Gastrocnemius medialis (tissue), 4 donors: ENCODE measurements at regions not wholly inside any gene's neighbourhood (a gene's known extent, or its start where the extent isn't known, plus 50 kb on each side); places are given as distances from the start of the nearest gene placed in this dataset.
"Not testable (repeated sequence)": the region's sequence is repeated elsewhere in the genome, so short reads cannot be mapped to it uniquely, and the experiment has no call there.

Source experiments
- ATAC-seq, 2 donors: fragments of 150-250 bp; one replicate each; pipeline ENCODE4 v1.9.1; 2016
- DNase-seq, 2 donors: peaks; one replicate each; pipeline ENCODE4 v3.0.0-alpha.2; 2019
- H3K27ac ChIP-seq, 4 donors: fragments of 200-600 bp; sonication (generic); 1 replicate in 1 of 4; 2 replicates in 3 of 4; pipeline ENCODE4 v1.5.1; 2016 to 2018; ENCODE audit warnings: mild to moderate bottlenecking in 2 of 4, moderate library complexity in 1 of 4
- H3K27me3 ChIP-seq, 3 donors: fragments of 200-600 bp; sonication (generic) in 2 of 3; 1 replicate in 1 of 3; 2 replicates in 2 of 3; pipeline versions ENCODE4 v1.5.1 to v1.6.0; 2016 to 2019; ENCODE audit warnings: mild to moderate bottlenecking in 1 of 3, moderate library complexity in 1 of 3
- H3K36me3 ChIP-seq, 2 donors: fragments of 200-600 bp; sonication (generic) in 1 of 2; one replicate each; pipeline ENCODE4 v1.5.1; 2017 to 2018
- H3K4me1 ChIP-seq, 2 donors: fragments of 200-600 bp; sonication (generic) in 1 of 2; one replicate each; pipeline ENCODE4 v1.5.1; 2016 to 2017; ENCODE audit warnings: mild to moderate bottlenecking in 2 of 2
- H3K4me3 ChIP-seq, 4 donors: fragments of 200-600 bp; sonication (generic) in 3 of 4; 1 replicate in 1 of 4; 2 replicates in 3 of 4; pipeline ENCODE4 v1.5.1; 2016 to 2019; ENCODE audit warnings: mild to moderate bottlenecking in 2 of 4
- H3K9me3 ChIP-seq, 3 donors: fragments of 200-600 bp; sonication (generic) in 2 of 3; 1 replicate in 1 of 3; 2 replicates in 2 of 3; pipeline ENCODE4 v1.5.1; 2016 to 2019
- POLR2A ChIP-seq, 2 donors: fragments of 450-650 bp; IDR thresholded peaks; one replicate each; pipeline ENCODE4 v1.6.1; 2017; ENCODE audit warnings: antibody characterized with exemption in 2 of 2, mild to moderate bottlenecking in 2 of 2, moderate library complexity in 2 of 2
- in situ Hi-C, 4 donors: fragments of 200-750 bp; cut with MboI; loops; one replicate each; pipeline versions ENCODE4 v1.15.0 to v1.8.0; 2017; ENCODE audit warnings: low sequenced_read_pairs in 4 of 4
- intact Hi-C: fragments of 100-400 bp; cut with DNase I; formaldehyde crosslinking; loops from one replicate; pipeline ENCODE4 v1.15.1; 2023; ENCODE audit warnings: low total_unique reads
- TF ChIP-seq, protein P1 (sequence below), 5 experiments: fragments of 450-650 bp in 3 of 5; fragments of 200-600 bp in 2 of 5; sonication (generic) in 2 of 5; IDR thresholded peaks in 4 of 5; conservative IDR thresholded peaks in 1 of 5; 1 replicate in 4 of 5; 2 replicates in 1 of 5; pipeline ENCODE4 v1.5.1; 2016 to 2019; ENCODE audit warnings: antibody characterized with exemption in 5 of 5, mild to moderate bottlenecking in 3 of 5, moderate library complexity in 3 of 5

DNA sequence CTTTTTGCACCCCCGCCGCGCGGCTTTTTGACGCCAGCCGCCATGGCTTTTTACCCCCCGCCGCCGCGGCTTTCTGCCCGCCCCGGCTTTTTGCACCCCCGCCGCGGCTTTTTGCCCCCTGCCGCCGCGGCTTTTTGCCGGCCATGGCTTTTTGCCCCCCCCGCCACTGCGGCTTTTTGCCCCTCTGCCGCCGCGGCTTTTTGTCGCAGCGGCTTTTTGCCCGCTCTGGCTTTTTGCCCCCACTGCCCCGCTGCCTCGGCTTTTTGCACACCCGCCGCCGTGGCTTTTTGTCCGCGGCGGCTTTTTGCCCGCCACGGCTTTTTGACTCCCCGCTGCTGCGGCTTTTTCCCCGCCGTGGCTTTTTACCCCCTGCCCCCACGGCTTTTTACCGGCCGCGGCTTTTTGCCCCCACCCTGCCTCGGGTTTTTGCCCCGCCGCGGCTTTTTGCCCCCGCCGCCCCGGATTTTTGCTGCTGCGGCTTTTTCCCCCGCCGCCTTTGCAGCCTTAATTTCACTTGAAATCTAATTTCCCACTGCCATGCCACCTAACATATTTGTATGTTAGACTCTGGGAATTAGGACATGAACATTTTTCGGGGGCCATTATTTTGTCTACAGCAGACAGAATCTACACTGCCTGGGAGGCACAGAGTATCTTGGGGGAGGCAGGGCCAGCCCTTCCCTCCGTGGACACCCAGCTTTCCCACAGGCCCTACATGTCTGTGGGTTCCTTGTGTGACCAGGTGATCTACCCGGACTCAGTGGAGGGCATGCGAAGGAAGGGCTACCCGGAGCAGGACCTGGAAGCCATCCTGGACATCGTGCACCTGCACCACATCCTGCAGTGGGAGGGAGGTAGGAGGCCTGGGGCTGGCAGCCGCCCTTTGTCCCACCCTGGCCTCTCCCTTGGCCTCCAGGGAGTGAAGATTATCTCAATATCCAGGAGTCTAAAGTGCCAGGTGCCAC lies 3031.0 kb upstream of the TEKT4 start:
- Histone ChIP-seq H3K4me1 (no peaks in the 10 kb centered on the region), H3K27ac (no peak overlapping the region), H3K27me3 (peaks cover 14 to 24% (median 21%) of the 10 kb centered on the region in 3 donors), H3K36me3 (no peaks in the 10 kb centered on the region), H3K9me3 (no peaks in the 10 kb centered on the region), H3K4me3 (peak overlapping the region in 3 of 4 donors; percentile 42 to 51 (median 50))
- in situ Hi-C loops = no loop called here
- TF ChIP-seq, protein P1, sequence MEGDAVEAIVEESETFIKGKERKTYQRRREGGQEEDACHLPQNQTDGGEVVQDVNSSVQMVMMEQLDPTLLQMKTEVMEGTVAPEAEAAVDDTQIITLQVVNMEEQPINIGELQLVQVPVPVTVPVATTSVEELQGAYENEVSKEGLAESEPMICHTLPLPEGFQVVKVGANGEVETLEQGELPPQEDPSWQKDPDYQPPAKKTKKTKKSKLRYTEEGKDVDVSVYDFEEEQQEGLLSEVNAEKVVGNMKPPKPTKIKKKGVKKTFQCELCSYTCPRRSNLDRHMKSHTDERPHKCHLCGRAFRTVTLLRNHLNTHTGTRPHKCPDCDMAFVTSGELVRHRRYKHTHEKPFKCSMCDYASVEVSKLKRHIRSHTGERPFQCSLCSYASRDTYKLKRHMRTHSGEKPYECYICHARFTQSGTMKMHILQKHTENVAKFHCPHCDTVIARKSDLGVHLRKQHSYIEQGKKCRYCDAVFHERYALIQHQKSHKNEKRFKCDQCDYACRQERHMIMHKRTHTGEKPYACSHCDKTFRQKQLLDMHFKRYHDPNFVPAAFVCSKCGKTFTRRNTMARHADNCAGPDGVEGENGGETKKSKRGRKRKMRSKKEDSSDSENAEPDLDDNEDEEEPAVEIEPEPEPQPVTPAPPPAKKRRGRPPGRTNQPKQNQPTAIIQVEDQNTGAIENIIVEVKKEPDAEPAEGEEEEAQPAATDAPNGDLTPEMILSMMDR (IDR thresholded peaks at IDR 0.05 in 4 of 5, conservative IDR thresholded peaks at IDR 0.05 in 1 of 5) = no peak
- TF ChIP-seq POLR2A (IDR thresholded peaks at IDR 0.05) = no peak
- intact Hi-C loops = no loop called here
- ATAC-seq = no peak
- no peak for DNase-seq

DNA sequence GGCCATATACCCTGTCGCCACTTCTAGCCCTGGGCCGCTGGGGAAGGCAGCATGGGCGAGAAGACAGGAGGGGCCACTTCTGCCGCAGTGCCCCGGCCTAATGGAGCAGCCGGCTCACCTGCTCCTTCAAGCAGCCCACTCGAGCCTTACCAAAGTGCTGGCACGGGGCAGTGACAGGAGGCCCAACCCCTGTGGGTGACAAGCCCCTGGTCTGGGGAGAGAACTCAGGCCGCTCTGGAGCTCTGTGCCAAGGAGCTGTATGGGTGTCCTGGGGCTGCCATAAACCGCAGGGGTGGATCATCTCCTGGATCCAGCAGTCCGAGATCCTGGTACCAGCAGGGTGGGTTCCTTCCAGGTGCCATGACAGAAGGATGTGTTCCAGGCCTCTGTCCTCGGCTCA lies 3029.0 kb upstream of the TEKT4 start:
- ATAC-seq, H3K27ac ChIP-seq, H3K36me3 ChIP-seq, intact Hi-C loops, H3K9me3 ChIP-seq, DNase-seq, H3K4me1 ChIP-seq, H3K4me3 ChIP-seq, in situ Hi-C loops: not testable (repeated sequence)
- H3K27me3 ChIP-seq = peaks cover 14 to 24% (median 21%) of the 10 kb centered on the region in 3 donors

DNA sequence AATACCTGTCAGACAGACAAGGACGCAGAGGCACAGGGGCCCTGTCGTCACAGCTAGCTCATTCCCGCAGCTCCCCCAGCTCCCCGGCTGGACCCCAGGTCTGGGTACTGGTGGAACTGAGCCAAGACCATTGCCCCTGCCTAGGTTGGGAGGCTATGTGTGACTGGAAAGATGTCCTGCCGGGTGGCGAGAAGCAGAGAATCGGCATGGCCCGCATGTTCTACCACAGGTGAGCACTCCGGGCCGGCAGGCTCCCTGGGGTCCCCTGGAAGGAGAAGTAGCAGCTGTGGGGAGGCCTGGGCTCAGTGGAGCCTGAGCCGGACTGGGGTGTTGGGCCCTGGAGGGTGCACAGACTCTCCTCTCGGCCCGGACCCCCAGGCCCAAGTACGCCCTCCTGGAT lies 3028.3 kb upstream of the TEKT4 start:
- peaks cover 14 to 24% (median 21%) of the 10 kb centered on the region in 3 donors for H3K27me3 ChIP-seq
- intact Hi-C loops, in situ Hi-C loops: not testable (repeated sequence)

DNA sequence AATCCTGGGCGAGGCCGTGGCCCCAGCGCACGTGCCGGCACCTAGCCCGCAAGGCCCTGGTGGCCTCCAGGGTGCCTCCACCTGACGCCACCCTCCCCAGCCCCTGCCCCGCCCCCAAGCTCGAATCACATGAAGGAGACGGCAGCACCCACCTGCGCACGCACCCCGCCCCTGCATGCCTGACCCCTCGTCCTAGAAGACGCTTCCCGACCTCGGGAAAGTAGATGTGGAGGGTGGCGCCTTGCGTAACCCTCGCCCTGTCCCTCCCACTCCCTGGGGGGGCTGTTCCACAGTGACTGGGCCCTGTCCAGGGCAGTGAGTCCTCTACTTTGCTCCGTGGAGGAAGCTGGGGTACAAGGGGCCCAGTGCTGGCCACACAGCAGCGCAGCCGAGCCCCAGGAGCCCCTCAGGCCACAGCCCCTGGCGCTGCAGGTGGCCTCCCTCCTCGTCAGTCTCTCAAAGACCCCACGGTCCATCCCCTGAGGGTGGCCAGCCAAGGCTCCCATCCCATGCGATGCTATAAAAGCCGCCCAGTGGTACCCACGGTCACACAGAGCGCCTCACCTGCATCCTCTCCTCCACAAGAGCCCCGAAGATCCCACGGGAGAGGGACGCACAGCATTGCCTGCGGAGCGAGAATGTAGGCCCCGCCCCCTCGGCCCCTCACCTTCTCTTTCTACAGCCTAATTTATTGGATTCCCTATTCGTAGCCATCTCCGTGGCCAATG lies 3027.3 kb upstream of the TEKT4 start:
- H3K4me3 ChIP-seq, H3K4me1 ChIP-seq, H3K9me3 ChIP-seq, in situ Hi-C loops, H3K36me3 ChIP-seq, H3K27ac ChIP-seq, intact Hi-C loops, DNase-seq, ATAC-seq: not testable (repeated sequence)
- H3K27me3 ChIP-seq = peaks cover 14 to 24% (median 21%) of the 10 kb centered on the region in 3 donors

More for the DNA sequence above, 3028.3 kb upstream of the TEKT4 start:
- H3K9me3 ChIP-seq, H3K27ac ChIP-seq, DNase-seq, H3K4me1 ChIP-seq, H3K36me3 ChIP-seq, H3K4me3 ChIP-seq, ATAC-seq: not testable (repeated sequence)

DNA sequence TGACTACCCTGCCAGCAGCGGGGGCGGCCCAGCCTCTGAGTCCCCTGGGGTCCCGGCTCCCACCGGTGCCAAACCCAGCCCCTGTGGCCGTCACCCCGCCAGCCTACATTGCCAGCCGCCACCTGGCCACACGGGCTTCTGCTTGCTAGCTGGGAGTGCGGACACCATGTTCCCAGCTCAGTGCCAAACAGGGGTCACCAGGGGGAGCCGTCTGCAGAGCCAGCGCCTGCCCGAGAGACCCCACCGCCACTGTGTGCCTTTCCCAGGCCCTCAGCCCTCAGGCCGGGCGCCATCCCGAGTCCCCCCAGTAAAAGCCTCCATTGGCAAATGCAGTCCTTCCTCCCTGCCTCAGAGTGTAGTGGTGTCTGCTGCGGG lies 3026.8 kb upstream of the TEKT4 start:
- H3K4me3 ChIP-seq, in situ Hi-C loops, H3K36me3 ChIP-seq, H3K9me3 ChIP-seq, H3K4me1 ChIP-seq, ATAC-seq, DNase-seq, H3K27ac ChIP-seq, intact Hi-C loops: not testable (repeated sequence)
- H3K27me3 ChIP-seq = peaks cover 14 to 24% (median 21%) of the 10 kb centered on the region in 3 donors

DNA sequence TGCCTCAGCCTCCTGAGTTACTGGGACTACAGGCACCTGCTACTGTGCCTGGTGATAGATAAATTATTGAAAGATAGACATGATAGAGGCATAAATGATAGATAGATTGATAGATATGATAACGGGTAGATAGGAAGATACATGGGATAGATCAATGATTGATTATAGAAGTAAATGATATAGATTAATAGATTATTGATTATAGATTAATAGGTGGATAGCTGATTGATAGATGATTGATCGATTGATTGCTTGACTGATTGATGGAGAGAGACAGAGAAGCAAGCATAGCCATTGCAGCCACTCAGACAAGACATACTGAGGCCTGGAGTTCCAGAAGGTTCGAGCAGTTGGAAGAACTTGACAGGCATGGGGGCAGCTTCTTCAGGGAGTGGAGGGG lies 3024.8 kb upstream of the TEKT4 start:
- H3K27ac ChIP-seq, intact Hi-C loops, DNase-seq, in situ Hi-C loops, H3K4me3 ChIP-seq, H3K4me1 ChIP-seq, H3K36me3 ChIP-seq, ATAC-seq, H3K9me3 ChIP-seq, H3K27me3 ChIP-seq: not testable (repeated sequence)

DNA sequence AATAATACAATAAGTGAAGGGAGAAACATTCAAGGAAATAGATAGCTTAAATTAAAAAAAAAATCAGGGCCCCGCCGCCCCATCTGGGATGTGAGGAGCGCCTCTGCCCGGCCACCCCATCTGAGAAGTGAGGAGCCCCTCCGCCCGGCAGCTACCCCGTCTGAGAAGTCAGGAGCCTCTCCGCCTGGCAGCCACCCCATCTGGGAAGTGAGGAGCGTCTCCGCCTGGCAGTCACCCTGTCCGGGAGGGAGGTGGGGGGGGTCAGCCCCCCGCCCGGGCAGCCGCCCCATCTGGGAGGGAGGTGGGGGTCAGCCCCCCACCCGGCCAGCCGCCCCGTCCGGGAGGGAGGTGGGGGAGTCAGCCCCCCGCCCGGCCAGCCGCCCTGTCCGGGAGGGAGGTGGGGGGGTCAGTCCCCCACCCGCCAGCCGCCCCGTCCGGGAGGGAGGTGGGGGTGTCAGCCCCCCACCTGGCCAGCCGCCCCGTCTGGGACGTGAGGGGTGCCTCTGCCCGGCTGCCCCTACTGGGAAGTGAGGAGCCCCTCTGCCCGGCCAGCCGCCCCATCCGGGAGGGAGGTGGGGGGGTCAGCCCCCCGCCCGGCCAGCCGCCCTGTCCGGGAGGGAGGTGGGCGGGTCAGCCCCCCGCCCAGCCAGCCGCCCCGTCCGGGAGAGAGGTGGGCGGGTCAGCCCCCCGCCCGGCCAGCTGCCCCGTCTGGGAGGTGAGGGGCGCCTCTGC lies 3019.4 kb upstream of the TEKT4 start:
- intact Hi-C loops, H3K9me3 ChIP-seq, H3K27me3 ChIP-seq, H3K36me3 ChIP-seq, H3K4me1 ChIP-seq, in situ Hi-C loops, H3K27ac ChIP-seq, ATAC-seq, DNase-seq, H3K4me3 ChIP-seq: not testable (repeated sequence)

DNA sequence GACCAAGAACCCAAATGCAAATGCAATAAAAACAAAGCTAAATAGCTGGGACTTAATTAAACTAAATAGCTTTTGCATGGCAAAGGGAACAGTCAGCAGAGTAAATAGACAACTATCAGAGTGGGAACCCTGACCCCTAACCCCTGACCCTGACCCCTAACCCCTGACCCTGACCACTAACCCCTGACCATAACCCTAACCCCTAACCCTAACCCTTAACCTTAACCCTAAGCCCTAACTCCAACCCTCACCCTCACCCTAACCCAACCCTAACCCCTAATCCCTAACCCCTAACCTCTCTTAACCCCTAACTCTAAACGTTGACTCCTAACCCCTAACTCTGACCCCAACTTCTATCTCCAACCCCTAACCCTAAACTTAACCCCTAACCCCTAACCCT lies 3014.3 kb upstream of the TEKT4 start:
- H3K4me3 ChIP-seq, H3K27ac ChIP-seq, H3K36me3 ChIP-seq, DNase-seq, H3K9me3 ChIP-seq, intact Hi-C loops, ATAC-seq, H3K4me1 ChIP-seq, in situ Hi-C loops, H3K27me3 ChIP-seq: not testable (repeated sequence)

DNA sequence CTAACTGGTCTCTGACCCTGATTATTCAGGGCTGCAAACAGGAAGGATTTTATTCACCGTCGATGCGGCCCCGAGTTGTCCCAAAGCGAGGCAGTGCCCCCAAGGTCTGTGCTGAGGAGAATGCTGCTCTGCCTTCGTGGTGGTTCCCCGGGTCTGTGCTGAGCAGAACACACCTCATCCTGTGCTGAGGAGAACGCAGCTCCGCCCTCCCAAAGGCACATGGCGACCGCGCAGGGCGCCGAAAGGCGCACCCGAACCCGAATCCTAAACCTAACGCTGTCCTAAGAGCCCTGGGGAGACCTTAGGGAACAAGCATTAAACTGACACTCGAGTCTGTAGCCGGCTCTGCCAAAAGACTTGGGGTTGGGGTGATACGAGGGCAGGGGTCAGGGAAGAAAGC lies 3013.5 kb upstream of the TEKT4 start:
- H3K36me3 ChIP-seq, ATAC-seq, H3K9me3 ChIP-seq, H3K4me3 ChIP-seq, H3K4me1 ChIP-seq, H3K27ac ChIP-seq, in situ Hi-C loops, H3K27me3 ChIP-seq, intact Hi-C loops, DNase-seq: not testable (repeated sequence)

DNA sequence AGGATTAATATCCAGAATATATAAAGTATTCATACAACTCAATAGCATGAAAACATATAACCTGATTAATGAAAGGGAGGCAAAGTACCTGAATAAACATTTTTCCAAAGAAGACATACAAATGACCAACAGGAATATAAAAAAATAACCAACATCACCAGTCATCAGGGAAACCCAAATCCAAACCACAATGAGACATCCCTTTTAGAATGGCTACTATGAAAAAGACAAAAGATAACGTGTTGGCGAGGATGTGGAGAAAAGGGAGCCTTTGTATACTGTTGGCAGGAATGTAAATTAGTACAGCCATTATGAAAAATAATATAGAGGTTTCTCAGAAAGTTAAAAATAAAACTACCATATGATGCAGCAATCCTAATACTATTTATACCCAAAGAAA lies 2999.5 kb upstream of the TEKT4 start:
- in situ Hi-C loops, DNase-seq: not testable (repeated sequence)

More for the DNA sequence above, 2999.5 kb upstream of the TEKT4 start:
- intact Hi-C loops, H3K4me1 ChIP-seq, H3K4me3 ChIP-seq, H3K9me3 ChIP-seq, H3K27ac ChIP-seq, H3K36me3 ChIP-seq, H3K27me3 ChIP-seq, ATAC-seq: not testable (repeated sequence)
